ENCODE measurements at regions not wholly inside any gene's neighbourhood (a gene's known extent, or its start where the extent isn't known, plus 50 kb on each side); places are given as distances from the start of the nearest gene placed in this dataset.

DNA sequence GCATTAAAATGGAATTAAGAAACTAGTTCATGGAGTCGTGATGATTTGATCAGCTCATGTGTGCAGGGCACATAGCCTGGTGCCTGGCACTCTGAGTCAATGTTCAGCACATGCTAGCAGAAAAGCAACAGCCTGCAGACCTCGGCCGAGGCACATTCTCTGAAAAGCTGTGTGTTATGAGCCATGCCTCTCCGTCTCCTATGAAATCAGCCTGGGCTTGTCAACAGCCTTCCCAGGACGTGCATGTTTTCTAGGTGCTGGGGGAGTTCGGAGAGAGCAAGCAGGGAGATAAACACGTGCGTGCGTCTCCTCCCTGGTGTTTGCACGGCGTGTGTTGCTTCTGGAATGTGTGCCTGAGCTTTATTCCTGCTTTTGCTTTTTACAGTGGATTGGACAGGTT, 207.8 kb upstream of the KCNG1 start:
- Histone ChIP-seq H4K20me1 (ENCODE audit: low read depth) (no peaks in the 10 kb centered on the region), H3K4me1 (no peaks in the 10 kb centered on the region), H3K4me3 (no peak overlapping the region), H3K4me2 (no peak overlapping the region), H3K9ac (no peak overlapping the region), H3K79me2 (ENCODE audit: low read depth) (no peaks in the 10 kb centered on the region), H3F3A (ENCODE audit: low read depth) (no peaks in the 10 kb centered on the region), H3K27me3 (no peaks in the 10 kb centered on the region), H2AFZ (replicated peaks) (no peak overlapping the region), H3K27ac (no peak overlapping the region), H3K36me3 (no peaks in the 10 kb centered on the region), H3K9me3 (ENCODE audit: low read depth) (no peaks in the 10 kb centered on the region)
- H3K36me3 Mint-ChIP-seq = no peaks in the 10 kb centered on the region
- no peak overlapping the region for H3K27ac Mint-ChIP-seq
- H3K27me3 Mint-ChIP-seq (ENCODE audit: insufficient read depth, low read depth) = peaks cover 12% of the 10 kb centered on the region
- H3K4me1 Mint-ChIP-seq = peaks cover 3% of the 10 kb centered on the region
- TF ChIP-seq EZH2 (IDR thresholded peaks at IDR 0.05) = no peak
- TF ChIP-seq EZH2phosphoT487 (IDR thresholded peaks at IDR 0.05) = no peak
- TF ChIP-seq, protein P1, sequence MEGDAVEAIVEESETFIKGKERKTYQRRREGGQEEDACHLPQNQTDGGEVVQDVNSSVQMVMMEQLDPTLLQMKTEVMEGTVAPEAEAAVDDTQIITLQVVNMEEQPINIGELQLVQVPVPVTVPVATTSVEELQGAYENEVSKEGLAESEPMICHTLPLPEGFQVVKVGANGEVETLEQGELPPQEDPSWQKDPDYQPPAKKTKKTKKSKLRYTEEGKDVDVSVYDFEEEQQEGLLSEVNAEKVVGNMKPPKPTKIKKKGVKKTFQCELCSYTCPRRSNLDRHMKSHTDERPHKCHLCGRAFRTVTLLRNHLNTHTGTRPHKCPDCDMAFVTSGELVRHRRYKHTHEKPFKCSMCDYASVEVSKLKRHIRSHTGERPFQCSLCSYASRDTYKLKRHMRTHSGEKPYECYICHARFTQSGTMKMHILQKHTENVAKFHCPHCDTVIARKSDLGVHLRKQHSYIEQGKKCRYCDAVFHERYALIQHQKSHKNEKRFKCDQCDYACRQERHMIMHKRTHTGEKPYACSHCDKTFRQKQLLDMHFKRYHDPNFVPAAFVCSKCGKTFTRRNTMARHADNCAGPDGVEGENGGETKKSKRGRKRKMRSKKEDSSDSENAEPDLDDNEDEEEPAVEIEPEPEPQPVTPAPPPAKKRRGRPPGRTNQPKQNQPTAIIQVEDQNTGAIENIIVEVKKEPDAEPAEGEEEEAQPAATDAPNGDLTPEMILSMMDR (IDR thresholded peaks at IDR 0.05) = no peak
- peaks cover 7% of the 10 kb centered on the region for H3K9me3 Mint-ChIP-seq
- H3K4me3 Mint-ChIP-seq = no peak overlapping the region
- no peak for DNase-seq (ENCODE audit: low spot score)

DNA sequence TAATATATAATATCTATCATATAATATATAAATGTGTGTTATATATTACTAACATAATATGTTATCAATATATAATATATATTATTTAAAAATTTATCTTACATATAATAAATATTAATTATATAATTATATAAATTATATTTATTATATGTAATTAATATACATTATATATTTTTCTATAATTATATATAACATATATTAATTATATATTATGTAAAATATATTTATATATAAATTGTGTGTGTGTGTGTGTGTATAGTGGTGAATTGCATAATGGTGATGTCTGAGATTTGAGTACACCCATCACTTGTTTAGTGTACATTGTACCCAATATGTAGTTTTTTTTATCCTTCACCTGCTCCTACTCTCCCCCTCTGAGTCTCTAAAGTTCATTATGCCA, 205.9 kb upstream of the KCNG1 start:
- no peak overlapping the region for H3K27ac ChIP-seq
- H3K36me3 ChIP-seq = no peaks in the 10 kb centered on the region
- no peaks in the 10 kb centered on the region for H3K27me3 ChIP-seq
- Mint-ChIP-seq H3K36me3 (no peaks in the 10 kb centered on the region), H3K4me3 (no peak overlapping the region), H3K4me1 (peaks cover 11% of the 10 kb centered on the region), H3K27me3 (ENCODE audit: insufficient read depth, low read depth) (peaks cover 13% of the 10 kb centered on the region), H3K27ac (no peak overlapping the region), H3K9me3 (peaks cover 8% of the 10 kb centered on the region)
- H4K20me1 ChIP-seq (ENCODE audit: low read depth) = no peaks in the 10 kb centered on the region
- H3K9ac ChIP-seq = no peak overlapping the region
- no peaks in the 10 kb centered on the region for H3K4me1 ChIP-seq
- H3K79me2 ChIP-seq (ENCODE audit: low read depth) = no peaks in the 10 kb centered on the region
- TF ChIP-seq, protein P1 (IDR thresholded peaks at IDR 0.05) = no peak
- TF ChIP-seq EZH2 (IDR thresholded peaks at IDR 0.05) = no peak
- no peak for TF ChIP-seq EZH2phosphoT487 (IDR thresholded peaks at IDR 0.05)
- H3K4me3 ChIP-seq = no peak overlapping the region
- H3F3A ChIP-seq (ENCODE audit: low read depth) = no peaks in the 10 kb centered on the region
- no peak overlapping the region for H2AFZ ChIP-seq (replicated peaks)
- H3K9me3 ChIP-seq (ENCODE audit: low read depth) = no peaks in the 10 kb centered on the region
- DNase-seq (ENCODE audit: low spot score) = no peak
- no peak overlapping the region for H3K4me2 ChIP-seq

DNA sequence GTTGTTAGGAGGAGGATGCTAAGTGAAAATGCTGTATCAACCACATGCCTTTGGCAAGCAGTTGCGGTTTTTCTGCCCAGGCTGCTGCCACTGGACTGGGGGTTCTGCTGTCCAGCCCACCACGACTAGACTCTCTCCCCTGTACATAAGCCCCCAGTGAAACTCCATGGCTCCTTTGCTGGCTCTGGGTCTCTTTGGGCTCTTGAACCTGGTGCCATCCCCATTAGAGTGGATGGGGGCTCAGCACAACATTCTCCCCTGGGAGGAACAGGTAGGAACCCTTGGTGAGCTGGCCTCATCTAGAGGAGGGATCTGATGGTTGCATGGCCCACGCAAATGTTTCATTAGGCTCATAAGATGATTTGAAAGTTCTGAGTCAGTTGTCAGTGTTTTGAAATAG, 204.8 kb upstream of the KCNG1 start:
- peaks cover 21% of the 10 kb centered on the region for H3K4me1 Mint-ChIP-seq
- Histone ChIP-seq H3K9me3 (ENCODE audit: low read depth) (no peaks in the 10 kb centered on the region), H3K27ac (no peak overlapping the region), H3K4me3 (no peak overlapping the region), H3K27me3 (no peaks in the 10 kb centered on the region), H3F3A (ENCODE audit: low read depth) (no peaks in the 10 kb centered on the region), H3K4me2 (no peak overlapping the region), H4K20me1 (ENCODE audit: low read depth) (no peaks in the 10 kb centered on the region), H3K9ac (no peak overlapping the region), H2AFZ (replicated peaks) (no peak overlapping the region), H3K4me1 (peaks cover 4% of the 10 kb centered on the region), H3K79me2 (ENCODE audit: low read depth) (no peaks in the 10 kb centered on the region), H3K36me3 (no peaks in the 10 kb centered on the region)
- H3K27me3 Mint-ChIP-seq (ENCODE audit: insufficient read depth, low read depth) = peaks cover 13% of the 10 kb centered on the region
- H3K27ac Mint-ChIP-seq = no peak overlapping the region
- DNase-seq (ENCODE audit: low spot score) = no peak
- no peaks in the 10 kb centered on the region for H3K36me3 Mint-ChIP-seq
- peaks cover 8% of the 10 kb centered on the region for H3K9me3 Mint-ChIP-seq
- TF ChIP-seq EZH2 (IDR thresholded peaks at IDR 0.05) (no peak), EZH2phosphoT487 (IDR thresholded peaks at IDR 0.05) (no peak)
- TF ChIP-seq, protein P1 (IDR thresholded peaks at IDR 0.05) = no peak
- H3K4me3 Mint-ChIP-seq = no peak overlapping the region
